ENCODE measurements at regions not wholly inside any gene's neighbourhood (a gene's known extent, or its start where the extent isn't known, plus 50 kb on each side); places are given as distances from the start of the nearest gene placed in this dataset.
"Not testable (repeated sequence)": the region's sequence is repeated elsewhere in the genome, so short reads cannot be mapped to it uniquely, and the experiment has no call there.

- Mint-ChIP-seq H3K4me3 (no peak overlapping the region), H3K4me1 (peaks cover 21% of the 10 kb centered on the region), H3K27ac (no peak overlapping the region), H3K9me3 (peaks cover 18% of the 10 kb centered on the region), H3K36me3 (no peaks in the 10 kb centered on the region)
- DNase-seq (ENCODE audit: low spot score in 2 of 2) = no peak
- ATAC-seq = peak; percentile 62
Observed at GRCh38 chr3:189013224-189013888, 158.4 kb upstream of the TPRG1 start.

GRCh38 chr3:189014526-189014925, 157.2 kb upstream of the TPRG1 start:
- Mint-ChIP-seq H3K4me3 (no peak overlapping the region), H3K4me1 (peaks cover 21% of the 10 kb centered on the region), H3K36me3 (no peaks in the 10 kb centered on the region), H3K9me3 (peaks cover 18% of the 10 kb centered on the region), H3K27ac (no peak overlapping the region)
- no peak for ATAC-seq
- no peak for DNase-seq (ENCODE audit: low spot score in 2 of 2)

DNA sequence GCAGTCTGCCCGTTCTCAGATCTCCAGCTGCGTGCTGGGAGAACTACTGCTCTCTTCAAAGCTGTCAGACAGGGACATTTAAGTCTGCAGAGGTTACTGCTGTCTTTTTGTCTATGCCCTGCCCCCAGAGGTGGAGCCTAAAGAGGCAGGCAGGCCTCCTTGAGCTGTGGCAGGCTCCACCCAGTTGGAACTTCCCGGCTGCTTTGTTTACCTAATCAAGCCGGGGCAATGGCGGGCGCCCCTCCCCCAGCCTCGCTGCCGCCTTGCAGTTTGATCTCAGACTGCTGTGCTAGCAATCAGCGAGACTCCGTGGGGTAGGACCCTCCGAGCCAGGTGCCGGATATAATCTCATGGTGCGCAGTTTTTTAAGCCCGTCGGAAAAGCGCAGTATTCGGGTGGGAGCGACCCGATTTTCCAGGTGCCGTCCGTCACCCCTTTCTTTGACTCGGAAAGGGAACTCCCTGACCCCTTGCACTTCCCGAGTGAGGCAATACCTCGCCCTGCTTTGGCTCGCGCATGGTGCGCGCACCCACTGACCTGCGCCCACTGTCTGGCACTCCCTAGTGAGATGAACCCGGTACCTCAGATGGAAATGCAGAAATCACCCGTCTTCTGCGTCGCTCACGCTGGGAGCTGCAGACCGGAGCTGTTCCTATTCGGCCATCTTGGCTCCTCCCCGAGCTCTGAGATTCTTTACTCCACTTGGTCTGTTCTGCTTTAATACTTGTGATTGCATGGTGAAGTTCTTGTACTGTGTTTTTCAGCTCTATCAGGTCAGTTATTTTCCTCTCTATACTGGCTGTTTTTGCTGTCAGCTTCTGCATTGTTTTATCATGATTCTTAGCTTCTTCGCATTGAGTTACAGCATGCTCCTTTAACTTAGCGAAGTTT, 148.9 kb upstream of the TPRG1 start:
- ATAC-seq; H3K36me3 Mint-ChIP-seq; H3K9me3 Mint-ChIP-seq; H3K27ac Mint-ChIP-seq; H3K4me1 Mint-ChIP-seq; DNase-seq (ENCODE audit: low spot score in 2 of 2): not testable (repeated sequence)
- peak overlapping the region; percentile 45 for H3K4me3 Mint-ChIP-seq

DNA sequence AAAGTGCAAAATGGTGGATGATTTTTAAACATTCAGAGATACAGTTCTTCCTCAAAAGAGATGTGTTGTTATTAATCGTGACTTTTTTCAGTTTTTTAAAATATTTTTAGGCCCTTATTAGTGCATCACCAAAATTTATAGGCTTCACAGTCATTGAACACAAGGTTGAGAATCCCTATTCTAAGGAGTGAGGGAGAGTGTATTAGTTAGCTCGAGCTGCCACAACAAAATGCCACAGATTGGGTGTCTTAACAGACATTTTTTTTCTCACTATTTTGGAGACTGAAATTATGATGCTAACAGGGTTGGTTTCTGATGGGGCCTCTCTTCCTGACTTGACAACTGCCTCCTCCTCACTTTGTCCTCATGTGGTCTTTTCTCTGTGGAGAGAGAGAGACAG, 145.9 kb upstream of the TPRG1 start:
- DNase-seq (ENCODE audit: low spot score in 2 of 2) (no peak), ATAC-seq (no peak)
- H3K27ac Mint-ChIP-seq = no peak overlapping the region
- H3K9me3 Mint-ChIP-seq = no peaks in the 10 kb centered on the region
- no peak overlapping the region for H3K4me3 Mint-ChIP-seq
- H3K4me1 Mint-ChIP-seq = no peaks in the 10 kb centered on the region
- no peaks in the 10 kb centered on the region for H3K36me3 Mint-ChIP-seq

DNA sequence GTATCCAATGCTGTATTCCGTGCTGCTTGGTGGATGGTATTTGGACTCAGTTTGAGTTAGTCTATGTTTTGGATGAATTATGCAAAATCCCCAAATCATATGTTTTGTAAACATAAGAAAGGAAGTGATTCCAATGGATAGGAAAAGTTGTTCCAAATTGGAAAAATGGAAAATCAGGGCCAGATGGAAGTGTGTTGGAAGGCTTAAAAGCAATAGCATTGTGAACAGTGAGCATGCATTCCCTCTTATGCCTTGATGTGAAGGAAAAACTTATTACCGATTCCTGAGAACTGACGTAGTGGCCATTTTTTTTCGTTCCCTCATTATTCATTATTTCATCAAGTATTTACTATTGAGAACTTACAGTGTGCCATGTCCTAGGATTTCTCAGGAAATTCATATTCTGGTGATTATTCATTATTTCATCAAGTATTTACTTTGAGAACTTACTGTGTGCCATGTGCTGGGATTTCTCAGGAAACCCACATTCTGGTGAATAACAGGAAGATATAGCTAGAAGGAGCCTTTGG, 144.1 kb upstream of the TPRG1 start:
- no peaks in the 10 kb centered on the region for H3K9me3 Mint-ChIP-seq
- H3K36me3 Mint-ChIP-seq = no peaks in the 10 kb centered on the region
- no peaks in the 10 kb centered on the region for H3K4me1 Mint-ChIP-seq
- ATAC-seq (no peak), DNase-seq (ENCODE audit: low spot score in 2 of 2) (no peak)
- H3K27ac Mint-ChIP-seq = no peak overlapping the region
- H3K4me3 Mint-ChIP-seq = no peak overlapping the region

GRCh38 chr3:189038773-189039745, 132.7 kb upstream of the TPRG1 start:
- Mint-ChIP-seq H3K4me3 (no peak overlapping the region), H3K9me3 (no peaks in the 10 kb centered on the region), H3K4me1 (peaks cover 33% of the 10 kb centered on the region), H3K27ac (no peak overlapping the region), H3K36me3 (no peaks in the 10 kb centered on the region)
- ATAC-seq (peak; percentile 87), DNase-seq (ENCODE audit: low spot score in 2 of 2) (peak in 1 of 2 donors; percentile 58)

DNA sequence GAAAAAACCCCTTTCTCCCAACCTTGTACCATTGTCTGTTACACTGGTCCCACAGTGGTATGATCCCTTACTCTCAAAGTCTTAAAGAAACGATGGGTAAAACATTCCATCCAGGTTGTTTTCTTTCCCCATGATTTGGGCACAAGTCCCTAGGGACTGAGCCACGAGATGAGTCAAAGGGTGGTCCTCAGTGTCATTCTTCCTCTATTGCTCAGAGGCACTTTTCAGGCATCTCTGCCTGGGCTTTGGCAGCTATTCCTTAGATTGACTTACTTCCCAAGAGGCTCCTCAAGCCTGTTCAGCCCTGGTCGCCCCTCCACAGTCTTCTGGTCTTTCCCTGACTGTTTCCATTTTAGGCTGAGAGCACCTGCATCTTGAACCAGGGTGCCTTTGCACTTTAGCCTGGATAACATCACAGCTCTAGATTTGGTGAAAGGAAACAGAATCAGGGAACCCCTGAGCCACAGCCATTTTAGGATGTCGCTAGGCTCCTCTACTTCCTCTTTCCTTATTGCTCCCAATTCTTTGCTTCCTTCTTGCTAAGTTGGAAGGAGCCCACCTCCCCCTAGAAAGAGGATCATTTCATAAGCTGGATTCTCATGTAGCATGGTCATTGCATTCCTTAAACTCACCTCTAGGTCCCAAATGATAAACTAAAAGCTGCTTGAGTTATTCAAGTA, 131.0 kb upstream of the TPRG1 start:
- DNase-seq (ENCODE audit: low spot score in 2 of 2) = no peak
- peaks cover 33% of the 10 kb centered on the region for H3K4me1 Mint-ChIP-seq
- no peak for ATAC-seq
- no peak overlapping the region for H3K4me3 Mint-ChIP-seq
- H3K36me3 Mint-ChIP-seq = no peaks in the 10 kb centered on the region
- H3K27ac Mint-ChIP-seq = peak overlapping the region; percentile 41
- H3K9me3 Mint-ChIP-seq = no peaks in the 10 kb centered on the region

- ATAC-seq (peak; percentile 91), DNase-seq (ENCODE audit: low spot score in 2 of 2) (peak; percentile 52 to 84)
- Mint-ChIP-seq H3K36me3 (no peaks in the 10 kb centered on the region), H3K27ac (no peak overlapping the region), H3K4me3 (no peak overlapping the region), H3K4me1 (peaks cover 33% of the 10 kb centered on the region), H3K9me3 (no peaks in the 10 kb centered on the region)
Observed at GRCh38 chr3:189041482-189042090, 130.2 kb upstream of the TPRG1 start.

DNA sequence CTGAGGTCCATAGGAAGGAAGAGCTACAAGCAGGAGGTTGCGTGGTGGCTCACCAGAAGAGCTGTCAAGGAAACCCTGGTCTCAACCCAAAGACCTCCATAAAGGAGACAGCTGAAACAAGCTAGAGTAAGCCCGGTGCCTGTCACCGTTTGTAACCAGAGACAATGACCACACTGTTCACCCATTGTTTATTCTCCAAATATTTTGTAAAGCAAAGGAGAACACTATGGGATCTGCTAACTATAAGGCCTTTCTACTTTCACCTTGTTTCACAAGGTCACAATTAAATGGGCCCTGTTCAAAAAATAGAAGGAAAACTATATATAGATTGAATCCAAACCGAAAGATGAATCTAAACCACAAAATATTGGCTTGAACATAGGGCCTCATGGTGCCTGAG, 128.9 kb upstream of the TPRG1 start:
- no peak overlapping the region for H3K27ac Mint-ChIP-seq
- no peaks in the 10 kb centered on the region for H3K9me3 Mint-ChIP-seq
- H3K4me1 Mint-ChIP-seq = peaks cover 33% of the 10 kb centered on the region
- DNase-seq (ENCODE audit: low spot score in 2 of 2) = no peak
- no peak for ATAC-seq
- no peak overlapping the region for H3K4me3 Mint-ChIP-seq
- H3K36me3 Mint-ChIP-seq = no peaks in the 10 kb centered on the region

DNA sequence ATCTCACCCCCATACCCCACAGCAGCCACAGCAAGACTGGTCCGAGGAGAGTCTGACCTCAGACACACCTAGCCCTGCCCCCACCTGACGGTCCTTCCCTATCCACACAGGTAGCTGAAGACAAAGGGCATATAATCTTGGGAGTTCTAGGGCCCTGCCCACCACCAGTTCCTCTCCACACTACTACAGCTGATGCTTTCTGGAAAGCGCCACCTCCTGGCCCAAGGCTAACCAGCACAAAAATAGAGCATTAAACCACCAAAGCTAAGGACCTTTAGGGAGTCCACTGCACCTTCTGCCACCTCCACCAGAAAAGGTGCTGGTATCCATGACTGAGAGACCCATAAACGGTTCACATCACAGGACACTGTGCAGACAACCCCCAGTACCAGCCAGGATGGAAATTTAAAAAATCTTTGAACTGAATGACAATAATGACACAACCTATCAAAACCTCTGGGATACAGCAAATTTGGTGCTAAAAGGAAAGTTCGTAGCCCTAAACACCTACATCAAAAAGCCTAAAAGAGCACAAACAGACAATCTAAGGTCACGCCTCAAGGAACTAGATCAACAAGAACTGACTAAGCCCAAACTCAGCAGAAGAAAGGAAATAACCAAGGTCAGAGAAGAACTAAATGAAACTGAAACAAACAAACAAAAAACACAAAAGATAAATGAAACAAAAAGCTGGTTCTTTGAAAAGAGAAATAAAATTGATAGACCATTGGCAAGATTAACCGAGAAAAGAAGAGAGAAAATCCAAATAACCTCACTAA, 122.1 kb upstream of the TPRG1 start:
- H3K9me3 Mint-ChIP-seq = no peaks in the 10 kb centered on the region
- peaks cover 24% of the 10 kb centered on the region for H3K4me1 Mint-ChIP-seq
- DNase-seq (ENCODE audit: low spot score in 2 of 2) (peak in 1 of 2 donors; percentile 57), ATAC-seq (peak; percentile 79)
- H3K36me3 Mint-ChIP-seq = no peaks in the 10 kb centered on the region
- peak overlapping the region; percentile 87 for H3K27ac Mint-ChIP-seq
- peak overlapping the region; percentile 49 for H3K4me3 Mint-ChIP-seq

DNA sequence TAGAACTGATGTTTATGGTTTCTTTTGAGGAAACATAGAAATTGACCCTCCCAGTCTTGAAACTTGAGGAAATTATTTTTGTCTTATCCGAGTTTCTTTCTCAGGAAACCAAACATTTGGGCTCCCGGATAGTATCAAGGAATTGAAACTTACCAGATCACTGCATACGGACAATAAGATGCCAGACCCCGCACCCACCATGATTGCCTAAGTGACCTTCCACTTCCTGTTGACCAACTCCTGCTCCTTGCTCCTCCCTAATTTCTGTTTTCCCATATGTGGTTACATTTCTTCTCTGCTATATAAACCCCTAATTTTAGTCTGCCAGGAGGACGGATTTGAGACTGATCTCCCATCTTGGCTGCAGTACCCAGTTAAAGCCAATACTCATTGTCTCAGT, 118.4 kb upstream of the TPRG1 start:
- Mint-ChIP-seq H3K4me1 (peaks cover 24% of the 10 kb centered on the region), H3K27ac (no peak overlapping the region), H3K4me3 (no peak overlapping the region), H3K36me3 (no peaks in the 10 kb centered on the region), H3K9me3 (no peaks in the 10 kb centered on the region)
- DNase-seq (ENCODE audit: low spot score in 2 of 2) = no peak
- no peak for ATAC-seq

GRCh38 chr3:189056646-189057335, 115.0 kb upstream of the TPRG1 start:
- H3K9me3 Mint-ChIP-seq = peaks cover 5% of the 10 kb centered on the region
- no peaks in the 10 kb centered on the region for H3K4me1 Mint-ChIP-seq
- no peak overlapping the region for H3K4me3 Mint-ChIP-seq
- no peak for ATAC-seq
- DNase-seq (ENCODE audit: low spot score in 2 of 2) = no peak
- H3K27ac Mint-ChIP-seq = no peak overlapping the region
- no peaks in the 10 kb centered on the region for H3K36me3 Mint-ChIP-seq

DNA sequence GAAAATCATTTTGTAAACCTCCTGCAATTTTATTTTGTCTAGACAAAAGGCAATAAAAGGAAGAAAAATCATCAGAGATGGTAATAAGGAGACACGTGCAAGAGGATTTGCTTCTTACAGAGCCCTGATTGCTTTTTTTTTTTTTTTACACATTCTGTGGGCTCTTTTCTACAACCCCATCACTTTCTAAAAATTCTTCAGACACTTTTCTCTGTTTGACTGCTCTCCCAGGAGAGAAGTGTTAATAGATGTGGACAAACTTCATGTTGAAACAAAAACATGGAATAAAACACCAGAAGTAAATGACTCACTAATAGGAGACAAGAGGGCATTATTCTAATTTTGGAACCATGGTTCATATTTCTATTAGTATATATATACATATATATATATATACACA, 114.4 kb upstream of the TPRG1 start:
- DNase-seq (ENCODE audit: low spot score in 2 of 2) (no peak), ATAC-seq (no peak)
- Mint-ChIP-seq H3K27ac (no peak overlapping the region), H3K4me1 (no peaks in the 10 kb centered on the region), H3K9me3 (peaks cover 6% of the 10 kb centered on the region), H3K36me3 (no peaks in the 10 kb centered on the region), H3K4me3 (no peak overlapping the region)

Measured in stimulated activated effector memory CD8-positive, alpha-beta T cell treated with anti-CD3 and anti-CD28 coated beads, Interleukin-12 subunit alpha, Interleukin-12 subunit beta, amount 100 ng/mL, for 72 hours (primary cell).